ENCODE measurements at regions not wholly inside any gene's neighbourhood (a gene's known extent, or its start where the extent isn't known, plus 50 kb on each side); places are given as distances from the start of the nearest gene placed in this dataset.

GRCh38 chr20:6265204-6265904 lies 142.5 kb upstream of the FERMT1 start:
- TF ChIP-seq POLR2AphosphoS5 (IDR thresholded peaks at IDR 0.05; ENCODE audit: low read depth, low read length) (no peak), POLR2A (IDR thresholded peaks at IDR 0.05; ENCODE audit: low read depth, low read length) (no peak)

Measured in GM12891 (cell line).